ENCODE measurements at regions not wholly inside any gene's neighbourhood (a gene's known extent, or its start where the extent isn't known, plus 50 kb on each side); places are given as distances from the start of the nearest gene placed in this dataset.

DNA sequence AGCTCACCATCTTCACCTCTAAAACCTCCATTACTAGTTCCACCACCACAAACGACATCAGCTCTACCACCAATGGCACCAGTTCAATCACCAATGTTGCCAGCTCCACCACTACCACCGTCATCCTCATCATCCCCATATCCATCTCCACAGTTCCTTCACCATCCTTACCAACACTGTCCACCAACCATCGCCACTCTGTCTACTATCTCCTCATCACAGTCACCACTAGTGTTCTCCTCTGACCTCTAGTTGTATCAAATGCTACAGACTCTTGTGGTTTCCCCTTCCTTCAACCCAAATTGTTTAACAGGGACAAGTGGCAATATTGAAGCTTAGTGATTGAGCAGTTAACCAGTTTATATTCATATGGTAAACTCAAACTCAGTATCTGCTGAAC, 182.6 kb downstream of the CAAP1 start:
- H3K27me3 Mint-ChIP-seq (ENCODE audit: insufficient read depth, unreplicated experiment), result peaks cover 79% of the 10 kb centered on the region
- POLR2A ChIA-PET, result no interaction called here
- DNase-seq (ENCODE audit: unreplicated experiment), result no peak
- no TSS peak for BruUV-seq (replicated peaks)
- CTCF ChIA-PET, result no interaction called here
- H3K9me3 Mint-ChIP-seq (ENCODE audit: unreplicated experiment), result no peaks in the 10 kb centered on the region
- TF ChIP-seq, protein P1, sequence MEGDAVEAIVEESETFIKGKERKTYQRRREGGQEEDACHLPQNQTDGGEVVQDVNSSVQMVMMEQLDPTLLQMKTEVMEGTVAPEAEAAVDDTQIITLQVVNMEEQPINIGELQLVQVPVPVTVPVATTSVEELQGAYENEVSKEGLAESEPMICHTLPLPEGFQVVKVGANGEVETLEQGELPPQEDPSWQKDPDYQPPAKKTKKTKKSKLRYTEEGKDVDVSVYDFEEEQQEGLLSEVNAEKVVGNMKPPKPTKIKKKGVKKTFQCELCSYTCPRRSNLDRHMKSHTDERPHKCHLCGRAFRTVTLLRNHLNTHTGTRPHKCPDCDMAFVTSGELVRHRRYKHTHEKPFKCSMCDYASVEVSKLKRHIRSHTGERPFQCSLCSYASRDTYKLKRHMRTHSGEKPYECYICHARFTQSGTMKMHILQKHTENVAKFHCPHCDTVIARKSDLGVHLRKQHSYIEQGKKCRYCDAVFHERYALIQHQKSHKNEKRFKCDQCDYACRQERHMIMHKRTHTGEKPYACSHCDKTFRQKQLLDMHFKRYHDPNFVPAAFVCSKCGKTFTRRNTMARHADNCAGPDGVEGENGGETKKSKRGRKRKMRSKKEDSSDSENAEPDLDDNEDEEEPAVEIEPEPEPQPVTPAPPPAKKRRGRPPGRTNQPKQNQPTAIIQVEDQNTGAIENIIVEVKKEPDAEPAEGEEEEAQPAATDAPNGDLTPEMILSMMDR (IDR thresholded peaks at IDR 0.05; ENCODE audit: unreplicated experiment), result no peak
- H3K27ac Mint-ChIP-seq (ENCODE audit: low read depth, unreplicated experiment), result no peak overlapping the region
- H3K36me3 Mint-ChIP-seq (ENCODE audit: insufficient read depth, unreplicated experiment), result no peaks in the 10 kb centered on the region
- intact Hi-C loops (cut with micrococcal nuclease), result no loop called here
- no peaks in the 10 kb centered on the region for H3K4me1 Mint-ChIP-seq (ENCODE audit: insufficient read depth, unreplicated experiment)
- no peak overlapping the region for H3K4me3 Mint-ChIP-seq (ENCODE audit: unreplicated experiment)

DNA sequence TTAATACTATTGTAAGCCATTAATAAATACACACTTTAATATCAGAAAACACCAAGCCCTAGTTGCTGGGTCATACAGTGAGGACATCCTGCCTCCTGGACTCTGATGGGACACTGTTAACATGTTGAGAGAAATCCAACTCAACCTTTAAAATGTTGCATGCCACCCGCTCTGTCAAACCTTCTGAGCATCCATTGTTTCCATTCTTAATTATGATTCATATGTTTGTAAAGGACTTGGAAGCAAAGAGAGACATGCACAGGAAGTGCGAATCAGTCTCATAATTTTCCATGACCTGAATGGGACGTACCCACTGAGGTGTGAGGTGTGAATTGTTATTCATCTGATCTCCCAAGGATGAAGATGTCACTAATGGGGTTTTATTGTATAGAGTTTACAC, 186.4 kb downstream of the CAAP1 start:
- peaks cover 77% of the 10 kb centered on the region for H3K27me3 Mint-ChIP-seq (ENCODE audit: insufficient read depth, unreplicated experiment)
- no peak overlapping the region for H3K27ac Mint-ChIP-seq (ENCODE audit: low read depth, unreplicated experiment)
- H3K36me3 Mint-ChIP-seq (ENCODE audit: insufficient read depth, unreplicated experiment), result no peaks in the 10 kb centered on the region
- TF ChIP-seq, protein P1 (IDR thresholded peaks at IDR 0.05; ENCODE audit: unreplicated experiment), result no peak
- H3K9me3 Mint-ChIP-seq (ENCODE audit: unreplicated experiment), result no peaks in the 10 kb centered on the region
- intact Hi-C loops (cut with micrococcal nuclease), result no loop called here
- no peaks in the 10 kb centered on the region for H3K4me1 Mint-ChIP-seq (ENCODE audit: insufficient read depth, unreplicated experiment)
- no TSS peak for BruUV-seq (replicated peaks)
- no peak overlapping the region for H3K4me3 Mint-ChIP-seq (ENCODE audit: unreplicated experiment)
- no peak for DNase-seq (ENCODE audit: unreplicated experiment)
- CTCF ChIA-PET, result no interaction called here
- POLR2A ChIA-PET, result no interaction called here

DNA sequence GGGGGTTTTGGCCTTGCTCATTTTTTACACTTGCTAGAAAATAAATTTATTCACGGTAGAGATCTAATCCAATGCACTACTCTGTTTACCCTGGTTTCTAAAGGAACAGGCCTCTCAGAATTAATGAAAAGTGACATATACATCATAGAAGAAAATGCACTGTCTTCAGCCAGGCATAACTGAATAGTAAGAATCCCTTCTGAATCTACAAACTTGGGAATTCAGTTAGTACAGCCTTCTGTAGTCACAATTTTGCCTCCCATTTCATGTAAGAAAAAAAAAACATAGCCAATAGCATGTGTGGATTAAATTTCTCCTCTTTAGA, 197.3 kb downstream of the CAAP1 start:
- BruUV-seq (replicated peaks), result no TSS peak
- H3K36me3 Mint-ChIP-seq (ENCODE audit: insufficient read depth, unreplicated experiment), result no peaks in the 10 kb centered on the region
- no peak overlapping the region for H3K27ac Mint-ChIP-seq (ENCODE audit: low read depth, unreplicated experiment)
- TF ChIP-seq, protein P1 (IDR thresholded peaks at IDR 0.05; ENCODE audit: unreplicated experiment), result no peak
- no peaks in the 10 kb centered on the region for H3K4me1 Mint-ChIP-seq (ENCODE audit: insufficient read depth, unreplicated experiment)
- H3K9me3 Mint-ChIP-seq (ENCODE audit: unreplicated experiment), result peaks cover 8% of the 10 kb centered on the region
- DNase-seq (ENCODE audit: unreplicated experiment), result no peak
- intact Hi-C loops (cut with micrococcal nuclease), result no loop called here
- ChIA-PET CTCF (interaction anchor here (0.6 kb wide), 1 partner anchor 38 kb away, joined by 3 read pairs; no protein-coding TSS in a partner anchor), POLR2A (no interaction called here)
- peaks cover 54% of the 10 kb centered on the region for H3K27me3 Mint-ChIP-seq (ENCODE audit: insufficient read depth, unreplicated experiment)
- H3K4me3 Mint-ChIP-seq (ENCODE audit: unreplicated experiment), result no peak overlapping the region

DNA sequence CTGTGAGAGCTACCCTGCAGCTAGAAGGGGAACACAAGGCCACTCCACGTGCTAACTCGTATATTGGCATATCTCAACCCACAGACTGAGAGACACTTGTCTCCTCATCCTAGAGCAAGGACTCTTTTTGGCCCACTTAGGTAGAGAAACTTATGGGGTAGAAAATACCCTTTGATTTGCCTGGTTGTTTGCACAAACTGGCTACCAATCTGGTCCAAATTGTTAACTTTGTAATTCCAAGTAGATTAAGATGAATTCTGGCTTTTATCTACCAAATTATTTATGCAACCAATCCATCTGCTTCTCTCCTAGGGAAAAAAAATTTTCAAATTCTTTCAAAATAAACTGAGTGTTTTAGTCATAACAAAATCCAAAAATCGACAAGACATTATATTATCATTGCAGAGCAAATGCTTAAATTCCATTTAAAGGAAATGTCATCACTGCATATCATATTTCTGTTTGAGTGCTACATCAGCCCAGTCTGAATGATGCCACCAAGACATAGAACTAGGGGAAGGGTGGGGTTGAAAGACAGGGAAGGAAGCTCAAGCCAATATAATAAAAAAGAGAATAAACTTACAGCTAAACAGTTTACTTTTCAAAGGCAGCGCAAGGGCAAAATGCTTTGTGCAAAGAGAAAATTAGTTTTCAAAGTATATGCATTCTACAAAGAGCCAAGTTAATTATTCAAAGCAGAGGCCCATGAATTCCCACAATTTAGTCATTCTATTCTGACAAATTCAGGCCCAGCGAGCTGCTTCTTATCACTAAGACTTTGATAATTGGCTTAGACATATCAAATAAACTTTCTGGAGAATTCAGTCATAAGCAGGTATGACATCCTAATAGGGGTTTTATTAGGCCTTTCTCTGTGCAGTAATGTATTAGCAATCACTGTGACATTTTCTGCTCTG, 198.0 kb downstream of the CAAP1 start:
- CTCF ChIA-PET, result no interaction called here
- intact Hi-C loops (cut with micrococcal nuclease), result no loop called here
- H3K27ac Mint-ChIP-seq (ENCODE audit: low read depth, unreplicated experiment), result no peak overlapping the region
- peaks cover 8% of the 10 kb centered on the region for H3K9me3 Mint-ChIP-seq (ENCODE audit: unreplicated experiment)
- BruUV-seq (replicated peaks), result no TSS peak
- TF ChIP-seq, protein P1 (IDR thresholded peaks at IDR 0.05; ENCODE audit: unreplicated experiment), result no peak
- H3K4me3 Mint-ChIP-seq (ENCODE audit: unreplicated experiment), result no peak overlapping the region
- POLR2A ChIA-PET, result no interaction called here
- H3K27me3 Mint-ChIP-seq (ENCODE audit: insufficient read depth, unreplicated experiment), result peaks cover 52% of the 10 kb centered on the region
- H3K36me3 Mint-ChIP-seq (ENCODE audit: insufficient read depth, unreplicated experiment), result no peaks in the 10 kb centered on the region
- DNase-seq (ENCODE audit: unreplicated experiment), result no peak
- H3K4me1 Mint-ChIP-seq (ENCODE audit: insufficient read depth, unreplicated experiment), result no peaks in the 10 kb centered on the region

All from MCF 10A (cell line).